Breast epithelium (tissue), 3 donors: ENCODE measurements at regions not wholly inside any gene's neighbourhood (a gene's known extent, or its start where the extent isn't known, plus 50 kb on each side); places are given as distances from the start of the nearest gene placed in this dataset.

Source experiments
- CTCF ChIP-seq, 3 donors: fragments of 450-650 bp; IDR thresholded peaks; one replicate each; pipeline ENCODE4 v1.5.1; 2016 to 2017; ENCODE audit warnings: antibody characterized with exemption in 3 of 3, mild to moderate bottlenecking in 3 of 3, moderate library complexity in 3 of 3
- POLR2AphosphoS5 ChIP-seq, 3 donors: sonication (generic); formaldehyde crosslinking; IDR thresholded peaks; one replicate each; pipeline ENCODE4 v1.6.1; 2017; ENCODE audit warnings: antibody characterized with exemption in 3 of 3

GRCh38 chr2:209138079-209138478, 285.8 kb upstream of the MAP2 start:
- TF ChIP-seq CTCF (IDR thresholded peaks at IDR 0.05): no peak
- TF ChIP-seq POLR2AphosphoS5 (IDR thresholded peaks at IDR 0.05): no peak
